ENCODE measurements at regions not wholly inside any gene's neighbourhood (a gene's known extent, or its start where the extent isn't known, plus 50 kb on each side); places are given as distances from the start of the nearest gene placed in this dataset.
A peak's percentile ranks its signal among the peaks of the same experiment; 100 is the strongest.
"Not testable (repeated sequence)": the region's sequence is repeated elsewhere in the genome, so short reads cannot be mapped to it uniquely, and the experiment has no call there.

DNA sequence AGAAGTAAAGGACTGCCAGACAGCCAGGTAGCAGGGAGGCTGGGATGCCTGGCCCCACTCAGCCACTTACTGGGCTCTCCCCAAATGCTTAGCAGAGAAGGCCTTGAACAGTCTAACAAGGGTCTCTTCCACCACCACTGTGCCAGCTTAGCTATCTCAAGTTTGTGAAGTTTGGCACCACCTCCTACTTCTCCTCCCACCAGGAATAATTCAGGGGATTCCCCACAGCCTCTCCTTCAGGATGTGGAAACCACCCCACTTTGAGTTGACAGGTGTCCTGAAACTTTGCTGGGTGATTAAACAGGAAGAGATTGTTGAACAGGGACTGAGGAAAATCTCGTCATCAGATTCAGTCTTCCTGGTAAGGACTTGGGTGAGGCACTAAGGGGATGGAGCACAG is 59.4 kb upstream of the ATP1B1 start:
- peak; percentile 35 for ATAC-seq
- TF ChIP-seq, protein P1, sequence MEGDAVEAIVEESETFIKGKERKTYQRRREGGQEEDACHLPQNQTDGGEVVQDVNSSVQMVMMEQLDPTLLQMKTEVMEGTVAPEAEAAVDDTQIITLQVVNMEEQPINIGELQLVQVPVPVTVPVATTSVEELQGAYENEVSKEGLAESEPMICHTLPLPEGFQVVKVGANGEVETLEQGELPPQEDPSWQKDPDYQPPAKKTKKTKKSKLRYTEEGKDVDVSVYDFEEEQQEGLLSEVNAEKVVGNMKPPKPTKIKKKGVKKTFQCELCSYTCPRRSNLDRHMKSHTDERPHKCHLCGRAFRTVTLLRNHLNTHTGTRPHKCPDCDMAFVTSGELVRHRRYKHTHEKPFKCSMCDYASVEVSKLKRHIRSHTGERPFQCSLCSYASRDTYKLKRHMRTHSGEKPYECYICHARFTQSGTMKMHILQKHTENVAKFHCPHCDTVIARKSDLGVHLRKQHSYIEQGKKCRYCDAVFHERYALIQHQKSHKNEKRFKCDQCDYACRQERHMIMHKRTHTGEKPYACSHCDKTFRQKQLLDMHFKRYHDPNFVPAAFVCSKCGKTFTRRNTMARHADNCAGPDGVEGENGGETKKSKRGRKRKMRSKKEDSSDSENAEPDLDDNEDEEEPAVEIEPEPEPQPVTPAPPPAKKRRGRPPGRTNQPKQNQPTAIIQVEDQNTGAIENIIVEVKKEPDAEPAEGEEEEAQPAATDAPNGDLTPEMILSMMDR (IDR thresholded peaks at IDR 0.05): no peak
- intact Hi-C loops (cut with DNase I): no loop called here
- Histone ChIP-seq H3K4me3 (no peak overlapping the region), H3K36me3 (no peaks in the 10 kb centered on the region), H3K9me3 (no peaks in the 10 kb centered on the region), H3K4me1 (no peaks in the 10 kb centered on the region), H3K27me3 (no peaks in the 10 kb centered on the region), H3K27ac (no peak overlapping the region)
- no peak for DNase-seq

DNA sequence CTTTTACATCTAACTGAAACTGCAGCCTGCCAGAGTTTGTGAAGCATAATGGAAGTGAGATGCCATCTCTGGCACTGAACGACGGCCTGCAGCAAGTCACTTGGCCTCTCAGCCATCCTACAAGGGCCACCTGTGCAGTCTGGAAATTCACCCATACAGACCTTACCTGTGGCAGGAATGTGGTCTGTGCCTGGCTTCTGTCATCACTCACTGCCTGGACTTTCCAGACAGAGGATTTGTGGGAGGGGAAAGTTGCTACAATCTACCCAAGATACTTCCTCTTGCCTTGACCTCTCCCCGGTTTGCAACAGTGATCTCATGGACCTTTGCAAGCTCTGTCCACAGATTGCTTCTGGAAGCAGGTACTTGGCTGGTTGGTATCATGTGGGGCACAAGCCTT is 58.4 kb upstream of the ATP1B1 start:
- H3K9me3 ChIP-seq: no peaks in the 10 kb centered on the region
- H3K27ac ChIP-seq: no peak overlapping the region
- no peak overlapping the region for H3K4me3 ChIP-seq
- H3K4me1 ChIP-seq: peaks cover 0 to 1% of the 10 kb centered on the region in 2 donors
- peak in 1 of 4 donors; percentile 34 for DNase-seq
- H3K36me3 ChIP-seq: no peaks in the 10 kb centered on the region
- intact Hi-C loops (cut with DNase I): no loop called here
- ATAC-seq: peak; percentile 12
- TF ChIP-seq, protein P1 (IDR thresholded peaks at IDR 0.05): no peak
- no peaks in the 10 kb centered on the region for H3K27me3 ChIP-seq

DNA sequence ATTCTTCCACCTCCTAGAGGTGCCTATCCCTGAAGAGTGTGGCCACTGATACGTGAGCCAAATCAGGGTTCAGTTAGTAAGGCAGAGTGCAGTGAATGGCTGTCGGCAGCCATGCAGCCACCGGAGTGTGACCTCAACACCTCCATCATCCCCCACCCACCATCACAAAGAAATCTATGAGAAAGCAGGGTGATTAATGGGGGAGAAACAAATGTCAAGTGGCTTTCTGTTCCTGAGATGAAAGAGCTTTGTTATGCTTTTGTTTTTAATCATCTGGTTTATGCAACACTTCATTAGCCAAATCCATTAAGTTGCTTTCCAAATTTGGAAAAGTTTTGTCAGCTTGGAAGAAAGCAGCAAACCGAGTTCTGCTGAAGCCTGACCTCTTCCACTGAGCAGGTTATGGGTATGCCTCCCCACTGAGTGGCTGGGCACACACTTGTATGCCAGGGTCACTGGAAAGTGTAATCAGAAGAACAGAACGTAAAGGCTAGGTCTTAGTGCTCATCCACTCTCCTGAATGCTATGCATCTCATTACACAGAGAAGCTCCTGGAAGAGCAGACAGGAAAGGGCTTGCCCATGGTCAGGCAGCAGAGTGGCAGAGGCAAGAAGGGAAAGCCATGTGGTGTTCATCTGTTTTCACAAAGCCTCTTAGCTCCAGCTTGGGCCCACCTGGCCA is 57.1 kb upstream of the ATP1B1 start:
- no peak overlapping the region for H3K4me3 ChIP-seq
- H3K27ac ChIP-seq: no peak overlapping the region
- no peaks in the 10 kb centered on the region for H3K9me3 ChIP-seq
- peaks cover 0 to 5% of the 10 kb centered on the region in 2 donors for H3K4me1 ChIP-seq
- no peaks in the 10 kb centered on the region for H3K27me3 ChIP-seq
- ATAC-seq: no peak
- intact Hi-C loops (cut with DNase I): no loop called here
- TF ChIP-seq, protein P1 (IDR thresholded peaks at IDR 0.05): no peak
- no peaks in the 10 kb centered on the region for H3K36me3 ChIP-seq
- no peak for DNase-seq

DNA sequence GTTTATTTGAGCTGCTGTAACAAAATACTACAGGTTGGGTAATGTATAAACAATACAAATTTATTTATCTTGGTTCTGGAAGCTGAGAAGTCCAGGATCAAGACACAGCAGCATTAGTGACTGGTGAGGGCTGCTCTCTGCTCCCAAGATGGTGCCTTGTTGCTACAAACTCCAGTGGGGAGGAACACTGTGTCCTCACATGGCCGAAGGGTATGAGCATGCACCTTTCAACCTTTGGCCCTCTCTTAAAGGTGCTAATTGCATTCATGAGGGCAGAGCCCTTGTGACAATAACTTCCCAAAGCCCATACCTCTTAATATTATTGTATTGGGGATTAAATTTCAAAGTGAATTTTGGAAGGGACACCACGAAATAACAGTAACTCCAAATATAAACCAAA is 55.3 kb upstream of the ATP1B1 start:
- DNase-seq: no peak
- Histone ChIP-seq H3K9me3 (no peaks in the 10 kb centered on the region), H3K27me3 (no peaks in the 10 kb centered on the region), H3K4me1 (peaks cover 0 to 5% of the 10 kb centered on the region in 2 donors), H3K36me3 (no peaks in the 10 kb centered on the region), H3K4me3 (no peak overlapping the region), H3K27ac (no peak overlapping the region)
- TF ChIP-seq, protein P1 (IDR thresholded peaks at IDR 0.05): no peak
- ATAC-seq: no peak
- intact Hi-C loops (cut with DNase I): no loop called here

DNA sequence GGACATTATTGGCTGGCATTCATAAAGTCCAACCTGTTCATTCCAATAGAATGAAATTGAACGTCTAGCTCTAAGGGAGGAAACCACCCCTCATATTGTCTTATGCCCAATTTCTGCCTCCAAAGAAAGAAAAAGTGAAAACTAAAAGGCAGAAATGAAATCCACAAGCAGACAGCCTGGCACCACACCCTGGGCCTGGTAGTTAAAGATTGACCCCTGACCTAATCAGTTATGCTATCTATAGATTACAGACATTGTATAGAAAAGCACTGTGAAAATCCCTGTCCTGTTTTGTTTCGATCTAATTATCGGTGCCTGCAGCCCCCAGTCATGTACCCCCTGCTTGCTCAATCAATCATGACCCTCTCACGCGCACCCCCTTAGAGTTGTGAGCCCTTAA is 54.3 kb upstream of the ATP1B1 start:
- H3K36me3 ChIP-seq, ATAC-seq: not testable (repeated sequence)

DNA sequence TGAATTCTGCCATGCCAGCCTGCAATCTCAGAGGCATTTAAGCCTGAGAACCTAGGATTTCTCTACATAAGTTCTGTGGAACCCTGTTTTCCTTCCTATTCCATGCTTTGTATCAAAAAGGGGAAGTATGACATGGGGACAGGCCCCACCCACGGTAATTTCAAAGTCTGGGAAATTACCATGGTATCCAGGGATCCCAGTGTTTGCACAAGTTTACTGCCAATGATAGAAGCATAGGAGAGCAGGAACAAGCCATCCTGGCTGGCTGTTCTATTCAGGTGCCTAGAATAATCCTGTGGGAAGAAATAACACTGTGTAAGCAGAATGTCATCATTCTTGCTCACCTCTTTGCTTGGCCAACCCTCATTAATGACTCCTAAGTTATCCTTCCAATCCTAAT is 53.8 kb upstream of the ATP1B1 start:
- Histone ChIP-seq H3K4me3 (no peak overlapping the region), H3K36me3 (no peaks in the 10 kb centered on the region), H3K27me3 (no peaks in the 10 kb centered on the region), H3K4me1 (peaks cover 0 to 5% of the 10 kb centered on the region in 2 donors), H3K27ac (no peak overlapping the region), H3K9me3 (no peaks in the 10 kb centered on the region)
- intact Hi-C loops (cut with DNase I): no loop called here
- TF ChIP-seq, protein P1 (IDR thresholded peaks at IDR 0.05): no peak
- DNase-seq (no peak), ATAC-seq (peak; percentile 50)

More for the DNA sequence above, 54.3 kb upstream of the ATP1B1 start:
- H3K9me3 ChIP-seq; H3K4me3 ChIP-seq; H3K27ac ChIP-seq; H3K4me1 ChIP-seq; intact Hi-C loops (cut with DNase I); DNase-seq; H3K27me3 ChIP-seq: not testable (repeated sequence)

Measured in left lung (tissue), 4 donors.